Activated CD4-positive, CD25-positive, alpha-beta regulatory T cell (primary cell): ENCODE measurements at regions not wholly inside any gene's neighbourhood (a gene's known extent, or its start where the extent isn't known, plus 50 kb on each side); places are given as distances from the start of the nearest gene placed in this dataset.
A peak's percentile ranks its signal among the peaks of the same experiment; 100 is the strongest.

Source experiments
- DNase-seq, 4 experiments: peaks; one replicate each; lab custom pipeline; 2025; lab: John Stamatoyannopoulos, UW

DNA sequence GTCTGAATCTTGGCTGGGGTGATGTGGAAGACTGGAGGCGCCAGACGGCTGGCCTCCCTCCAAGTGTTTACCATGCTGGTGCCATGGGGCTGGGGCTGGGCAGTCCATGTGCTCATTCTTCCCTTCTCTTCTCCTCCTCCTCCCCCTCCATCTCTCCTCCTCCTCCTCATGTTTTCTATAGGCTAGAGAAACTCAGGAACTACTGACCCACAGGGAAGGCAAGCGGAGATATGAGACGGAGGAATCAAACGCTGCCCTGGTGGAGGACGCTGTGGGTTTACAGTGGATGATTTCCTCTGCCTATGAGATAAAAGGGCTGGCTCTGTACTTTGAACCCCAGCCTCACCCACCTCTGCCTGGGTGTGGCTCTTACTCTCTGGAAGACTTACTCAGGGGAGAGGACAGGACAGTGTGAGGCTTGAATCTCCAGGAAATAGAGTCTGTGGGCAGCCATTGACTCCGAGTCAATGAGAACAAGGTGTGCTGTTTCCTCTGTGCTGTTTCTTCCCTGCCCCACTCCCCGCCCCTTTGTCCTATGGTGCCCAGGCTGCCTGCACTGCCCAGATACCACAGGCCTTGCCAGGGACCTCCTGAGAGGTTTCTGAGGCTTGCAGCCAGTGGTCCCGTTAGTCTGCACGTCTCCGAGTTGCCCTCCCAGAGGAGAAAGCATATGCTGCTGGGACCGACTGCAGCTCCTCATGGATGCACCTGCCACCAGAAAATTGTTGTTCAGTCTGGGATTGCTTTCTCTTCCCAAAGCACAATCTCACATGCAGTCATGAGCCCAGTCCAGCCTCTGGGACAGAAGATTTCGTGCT lies 132.6 kb upstream of the ARHGAP5 start:
- no peak for DNase-seq

DNA sequence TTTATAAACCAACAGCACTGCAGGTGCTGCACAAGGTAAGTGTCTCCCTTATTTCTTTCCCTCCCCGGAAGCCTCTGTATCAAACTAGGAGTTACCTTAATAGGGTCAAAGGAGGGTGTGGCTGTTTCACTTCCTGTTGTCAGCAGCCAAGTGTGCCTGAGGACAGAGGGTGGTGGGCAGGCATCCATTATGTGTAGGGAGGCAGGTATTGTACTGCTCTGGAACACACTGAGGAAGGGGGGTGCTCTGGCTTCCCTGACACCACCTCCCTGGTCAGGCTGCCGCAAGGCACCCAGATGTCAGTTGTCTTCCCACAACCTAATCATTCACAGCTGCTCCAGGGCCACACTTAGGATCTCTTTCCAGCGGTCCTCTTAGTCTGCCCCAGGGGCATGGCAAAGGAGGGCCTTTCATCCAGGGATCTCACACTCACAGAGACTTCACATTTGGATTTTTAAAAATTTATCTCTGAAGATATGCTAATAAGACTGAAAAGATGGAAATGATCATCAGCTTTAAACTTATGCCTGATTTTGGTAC lies 132.0 kb upstream of the ARHGAP5 start:
- DNase-seq = peak in 1 of 4 experiments; percentile 6

DNA sequence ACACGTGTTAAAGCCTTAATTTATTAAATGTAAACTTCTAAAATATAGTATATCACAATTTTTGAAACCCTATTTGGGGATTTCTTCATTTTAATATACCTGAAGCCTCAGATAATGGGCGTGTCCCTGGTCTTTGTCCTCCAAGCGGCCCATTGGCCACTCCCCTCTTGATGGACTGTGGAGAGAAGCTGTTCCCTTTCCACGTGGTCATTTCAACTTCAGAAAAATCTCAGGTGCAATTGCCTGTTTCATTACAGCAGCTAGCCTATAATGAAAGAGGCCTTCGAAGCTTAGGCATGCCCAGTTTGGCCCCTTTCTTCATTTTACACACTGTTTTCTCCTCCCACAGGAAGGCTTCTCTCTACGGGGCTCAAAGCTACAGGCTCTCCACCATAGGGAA lies 131.4 kb upstream of the ARHGAP5 start:
- DNase-seq = no peak

DNA sequence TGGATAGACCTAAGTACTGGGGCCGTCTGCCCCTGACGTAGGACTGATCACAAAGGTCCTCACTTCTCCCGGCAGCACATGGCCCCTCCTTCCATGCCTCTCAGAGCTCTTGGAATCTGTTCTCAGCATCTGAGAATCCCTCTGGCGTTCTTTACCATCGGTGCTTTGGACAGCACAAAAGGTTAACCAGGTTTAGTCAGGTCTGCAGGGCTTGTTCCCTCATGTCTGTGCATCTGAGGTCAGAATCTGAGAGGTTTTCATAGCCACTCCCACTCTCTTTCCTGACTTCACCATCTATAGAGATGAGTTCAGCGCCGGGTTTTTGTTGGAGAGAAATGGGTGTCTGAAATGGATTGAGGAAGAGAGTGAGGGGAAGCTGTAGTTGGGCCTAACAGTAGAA lies 130.0 kb upstream of the ARHGAP5 start:
- no peak for DNase-seq

DNA sequence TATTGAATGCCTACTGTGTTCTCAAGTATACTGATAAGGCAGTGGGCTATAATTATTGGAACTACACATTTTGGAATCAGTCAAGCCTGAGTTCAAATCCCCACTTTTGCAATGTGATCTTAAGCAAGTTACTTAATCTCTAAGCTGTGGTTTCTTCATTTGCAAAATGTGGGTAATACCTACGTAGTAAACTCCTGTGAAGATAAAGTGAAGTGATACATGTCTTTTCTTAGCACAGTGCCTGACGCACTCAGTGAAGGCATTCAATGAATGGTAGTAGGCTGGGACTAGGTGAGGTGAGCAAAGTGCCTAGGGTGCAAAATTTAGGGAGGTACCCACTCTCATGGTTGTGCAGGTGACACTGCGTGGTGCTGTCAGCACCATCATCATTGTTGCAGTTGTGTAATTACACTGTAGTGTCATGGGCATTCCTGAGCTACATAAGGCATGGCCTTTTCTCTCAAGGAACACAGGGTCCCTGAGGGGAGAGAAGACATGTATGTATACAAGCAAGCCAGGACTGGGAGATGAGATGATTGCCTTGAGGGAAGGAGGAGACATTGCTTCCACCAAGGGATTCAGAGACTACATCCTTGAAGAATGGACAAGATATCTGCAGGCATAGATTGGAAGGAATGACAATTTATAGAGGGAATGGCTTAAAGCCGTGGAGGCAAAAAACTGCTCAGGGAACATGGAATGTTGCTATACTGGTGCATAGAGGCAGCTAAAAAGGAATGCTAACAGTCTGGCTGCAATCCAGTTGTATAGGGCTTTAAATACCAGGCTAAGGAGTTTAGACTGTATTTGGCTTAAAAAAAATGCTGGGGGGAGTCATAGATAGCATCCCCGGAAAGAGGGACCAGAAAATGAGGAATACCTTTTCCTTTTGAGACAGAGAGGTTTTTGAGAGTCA lies 129.2 kb upstream of the ARHGAP5 start:
- no peak for DNase-seq

DNA sequence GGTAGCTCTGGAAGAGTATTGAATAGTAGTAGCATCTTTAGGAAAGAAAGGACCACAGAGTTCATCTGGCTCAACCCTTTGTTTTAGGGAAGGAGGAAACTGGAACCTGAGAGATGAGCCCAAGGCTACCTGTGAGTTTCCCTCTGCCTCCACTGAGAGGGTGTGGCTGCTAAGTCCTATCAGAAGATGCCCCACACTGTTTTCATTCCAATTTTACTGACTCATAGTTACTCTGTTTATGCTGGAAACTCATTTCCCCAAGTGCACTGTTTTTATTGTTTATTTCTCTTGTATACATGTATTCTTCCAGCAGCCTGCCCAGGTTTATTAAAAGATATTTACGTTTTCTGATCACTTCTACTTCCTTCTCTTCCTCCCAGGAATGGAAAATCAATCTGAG lies 127.4 kb upstream of the ARHGAP5 start:
- no peak for DNase-seq

DNA sequence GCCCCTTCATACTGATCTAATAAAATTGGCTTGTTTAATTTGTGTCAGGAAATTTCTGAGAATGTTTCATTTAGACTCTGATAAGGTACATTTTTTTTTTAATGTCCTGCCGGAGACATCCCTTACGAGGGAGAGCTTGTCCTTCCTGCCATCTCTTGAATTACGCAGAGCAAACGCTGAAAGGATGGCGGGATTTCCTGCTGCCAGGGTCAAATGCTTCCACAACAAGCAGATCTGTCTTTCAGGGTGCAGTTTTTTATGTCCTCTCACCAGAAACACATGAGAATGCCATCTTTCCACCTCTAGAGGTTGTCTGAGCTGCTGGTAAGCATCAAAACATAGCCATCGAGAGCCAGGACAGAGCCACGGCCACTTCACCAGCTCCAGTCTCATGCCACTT lies 126.8 kb upstream of the ARHGAP5 start:
- DNase-seq = no peak

DNA sequence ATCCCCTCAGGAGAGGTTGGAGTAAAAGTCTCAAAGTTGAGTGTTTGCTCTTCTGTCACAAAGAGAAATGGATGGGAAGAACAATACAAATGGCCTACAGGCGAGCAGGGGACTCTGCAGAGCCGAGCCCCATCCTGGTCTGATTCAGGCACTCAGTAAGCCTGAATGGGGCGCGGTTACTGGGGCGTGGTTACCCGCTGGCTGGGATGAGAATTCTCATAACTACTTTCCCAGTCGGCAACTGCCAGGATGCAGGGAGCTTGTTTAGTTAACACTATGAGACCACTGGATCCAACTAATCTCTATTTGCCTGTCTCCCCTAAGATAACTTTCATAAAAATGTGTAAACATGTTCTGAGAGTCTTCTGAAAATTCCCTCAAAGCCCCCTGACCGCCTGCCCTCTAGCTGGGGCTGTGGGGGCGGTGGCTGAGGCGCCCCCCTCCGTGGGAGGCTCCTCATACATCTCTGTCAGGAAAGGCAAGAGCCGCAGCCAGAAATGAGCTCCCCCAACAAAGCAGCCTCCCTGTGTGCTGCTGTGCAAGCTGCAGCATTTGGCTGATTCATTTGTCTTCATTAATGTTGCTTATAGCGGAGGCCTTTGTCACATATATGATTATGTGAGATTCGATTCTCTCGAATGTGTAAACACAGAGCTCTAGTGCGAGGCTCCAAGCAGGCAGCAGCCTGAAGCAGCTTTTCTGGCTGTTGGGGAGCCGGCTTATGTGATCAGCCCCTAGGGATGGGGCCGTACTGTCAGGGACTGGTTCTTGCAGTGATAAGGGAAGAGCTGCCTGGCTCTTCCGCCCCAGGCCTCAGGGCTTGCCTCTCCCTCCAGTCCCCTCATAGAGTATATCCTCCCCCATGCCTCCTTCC lies 126.1 kb upstream of the ARHGAP5 start:
- no peak for DNase-seq

DNA sequence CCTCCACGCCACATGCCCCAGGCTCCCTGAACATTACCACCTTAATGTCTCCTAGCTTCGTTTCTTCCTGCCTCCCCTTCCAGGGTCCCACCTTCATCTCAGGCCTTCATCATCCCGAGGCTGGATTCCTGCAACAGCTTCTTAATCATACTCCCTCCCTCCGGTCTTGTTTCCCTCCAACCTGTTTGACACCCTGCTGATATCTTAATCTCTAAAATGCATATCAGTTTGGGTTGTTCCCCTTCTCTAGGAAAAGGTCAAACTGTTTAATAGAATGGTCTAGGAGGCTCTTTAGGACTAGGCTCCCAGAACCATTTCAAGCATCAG lies 125.5 kb upstream of the ARHGAP5 start:
- no peak for DNase-seq

DNA sequence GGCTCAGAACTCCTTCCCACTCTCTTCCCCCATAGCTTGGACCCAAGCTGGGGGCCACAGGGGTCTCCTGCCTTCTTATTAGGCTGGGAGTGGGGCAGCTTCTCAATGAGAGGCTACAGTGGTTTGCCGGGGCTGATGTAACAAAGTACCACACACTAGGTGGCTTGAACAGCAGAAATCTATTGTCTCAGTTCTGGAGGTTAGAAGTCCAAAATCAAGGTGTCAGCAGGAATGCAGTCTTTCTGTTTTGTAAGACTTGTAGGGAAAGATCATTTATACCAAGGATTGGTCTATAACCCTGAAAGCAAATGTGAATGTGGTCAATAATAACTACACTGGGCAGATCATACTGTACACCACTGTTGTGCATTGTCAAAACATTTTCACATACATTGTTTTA lies 124.5 kb upstream of the ARHGAP5 start:
- no peak for DNase-seq

DNA sequence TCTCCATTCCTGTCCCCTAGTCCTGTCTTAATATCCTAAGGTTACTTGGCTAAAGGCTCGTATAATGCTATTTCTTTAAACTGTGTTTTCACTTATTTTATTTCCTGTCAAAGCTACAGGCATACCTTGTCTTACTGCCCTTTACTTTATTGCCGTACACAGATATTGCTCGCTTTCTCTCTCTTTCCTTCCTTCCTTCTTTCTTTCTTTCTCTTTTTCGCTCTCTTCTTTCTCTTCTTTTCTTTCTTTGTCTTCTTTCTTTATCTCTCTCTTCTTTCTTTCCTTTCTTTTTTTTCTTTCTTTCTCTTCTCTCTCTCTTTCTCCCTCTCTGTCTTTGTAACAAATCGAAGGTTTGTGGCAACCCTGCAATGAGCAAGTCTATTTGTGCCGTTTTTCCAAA lies 123.9 kb upstream of the ARHGAP5 start:
- no peak for DNase-seq

DNA sequence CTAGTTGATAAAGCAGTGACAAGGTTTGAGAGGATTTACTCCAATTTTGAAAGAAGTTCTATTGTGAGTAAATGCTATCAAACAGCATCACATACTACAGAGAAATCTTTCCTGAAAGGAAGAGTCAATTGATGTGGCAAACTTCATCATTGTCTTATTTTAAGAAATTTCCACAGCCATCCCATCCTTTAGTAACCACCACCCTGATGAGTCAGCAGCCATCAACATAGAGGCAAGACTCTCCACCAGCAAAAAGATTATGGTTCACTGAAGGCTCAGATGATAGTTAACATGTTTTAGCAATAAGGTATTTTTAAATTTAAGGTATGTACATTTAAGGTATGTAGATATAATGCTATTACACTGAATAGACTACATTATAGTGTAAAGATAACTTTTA lies 122.1 kb upstream of the ARHGAP5 start:
- DNase-seq = no peak

DNA sequence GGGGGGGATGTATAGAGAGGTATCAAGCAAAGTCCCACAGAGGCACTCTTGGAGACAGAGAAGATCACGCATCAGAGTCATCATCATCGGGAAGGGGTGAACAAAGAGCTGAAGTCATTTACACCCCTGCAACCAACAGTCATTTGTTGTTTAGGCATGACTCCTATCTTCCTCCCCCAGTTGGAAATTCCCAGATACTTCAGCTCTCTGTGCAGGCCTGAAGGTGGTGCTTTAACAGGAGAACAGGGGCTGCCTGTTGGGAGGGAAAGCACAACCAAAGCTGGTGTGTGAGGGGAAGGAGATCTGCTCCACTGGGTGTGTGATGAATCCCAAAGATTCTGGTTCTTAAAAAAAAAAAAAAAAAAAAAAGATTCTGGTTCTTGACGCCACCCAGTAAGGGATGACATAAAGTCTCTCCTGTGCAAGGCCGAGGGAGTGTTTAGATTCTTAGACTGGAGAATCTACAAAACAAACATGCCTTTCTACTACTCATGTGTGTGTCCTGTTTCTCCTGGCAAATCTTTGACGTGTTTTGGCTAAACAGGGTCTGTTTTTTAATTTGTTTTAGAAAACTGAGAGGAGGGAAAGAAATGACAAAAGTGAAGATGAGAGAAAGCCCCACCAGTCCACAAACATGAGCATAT lies 121.0 kb upstream of the ARHGAP5 start:
- DNase-seq = no peak

DNA sequence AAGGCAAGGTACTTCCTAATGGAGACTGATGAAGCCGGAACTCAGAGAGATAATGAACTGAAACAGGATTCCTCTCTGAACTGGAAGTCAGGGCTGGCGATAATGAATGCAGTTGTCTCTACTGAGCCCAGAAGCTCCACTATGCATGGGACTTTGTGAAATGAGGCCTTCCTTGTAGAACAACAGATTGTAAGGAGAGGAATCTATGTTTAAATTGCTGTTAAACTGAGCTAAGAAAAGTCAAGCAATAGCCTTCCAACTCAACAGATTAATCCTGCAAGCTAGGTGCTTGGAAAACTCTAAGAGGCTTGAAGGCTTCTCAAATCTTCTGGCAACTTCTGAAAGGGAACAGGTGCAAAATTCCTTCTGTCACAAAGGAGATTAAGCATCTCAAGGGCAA lies 119.5 kb upstream of the ARHGAP5 start:
- no peak for DNase-seq

DNA sequence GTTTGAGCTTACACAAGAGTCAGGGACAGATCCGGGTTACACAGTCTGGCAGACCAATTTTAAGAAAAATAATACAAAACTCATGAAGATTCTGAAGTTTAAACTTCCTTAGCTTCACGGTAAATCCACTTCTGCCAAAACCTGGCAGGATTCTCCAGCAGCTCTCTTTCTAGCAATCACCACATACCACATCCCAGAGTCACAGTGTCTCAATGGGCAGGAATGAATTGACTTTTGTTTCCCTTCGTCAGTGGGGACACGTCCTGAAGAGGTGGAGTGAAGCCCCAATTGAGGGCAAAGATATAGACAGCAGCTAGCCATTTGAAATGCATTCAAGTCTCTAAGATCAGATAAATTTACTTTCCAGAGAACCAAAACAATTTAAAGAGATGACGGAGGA lies 117.1 kb upstream of the ARHGAP5 start:
- no peak for DNase-seq

DNA sequence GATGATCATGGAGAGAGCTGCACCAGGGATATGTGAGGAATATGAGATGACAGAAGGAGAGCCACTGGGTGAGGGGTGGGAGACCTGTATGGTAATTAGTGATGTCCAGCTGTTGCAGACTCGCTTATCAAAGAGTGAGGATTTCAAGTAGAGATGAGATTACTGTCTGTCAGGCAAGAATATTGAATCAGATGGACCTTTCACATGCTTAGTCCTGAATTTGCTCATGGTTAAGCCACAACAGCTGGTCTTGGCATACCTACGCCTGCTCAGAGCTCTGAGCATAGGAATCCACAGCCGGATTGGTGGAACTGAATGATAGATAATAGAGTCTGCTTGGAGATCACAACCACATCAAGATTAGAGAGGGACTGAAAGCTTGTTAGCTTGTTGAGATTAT lies 115.2 kb upstream of the ARHGAP5 start:
- DNase-seq = no peak

DNA sequence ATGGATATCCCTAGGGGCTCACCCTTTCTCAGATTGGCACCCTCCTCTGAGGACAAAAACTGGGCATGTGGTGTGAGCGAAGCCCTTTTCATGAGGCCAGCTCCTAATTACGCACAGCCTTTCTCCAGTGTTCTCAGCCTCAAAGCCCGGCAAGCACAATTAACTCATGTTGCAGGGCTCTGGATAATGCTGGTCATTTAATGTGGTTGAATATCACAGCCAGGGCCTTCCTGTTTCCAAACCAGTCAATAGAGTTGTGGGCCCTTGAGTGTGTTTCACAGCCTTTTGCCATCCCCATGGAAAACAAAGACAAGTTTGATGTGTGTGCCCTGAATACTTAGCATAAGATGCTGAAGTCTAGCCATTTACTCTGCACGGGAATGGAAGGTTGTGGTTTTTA lies 114.2 kb upstream of the ARHGAP5 start:
- DNase-seq = no peak

DNA sequence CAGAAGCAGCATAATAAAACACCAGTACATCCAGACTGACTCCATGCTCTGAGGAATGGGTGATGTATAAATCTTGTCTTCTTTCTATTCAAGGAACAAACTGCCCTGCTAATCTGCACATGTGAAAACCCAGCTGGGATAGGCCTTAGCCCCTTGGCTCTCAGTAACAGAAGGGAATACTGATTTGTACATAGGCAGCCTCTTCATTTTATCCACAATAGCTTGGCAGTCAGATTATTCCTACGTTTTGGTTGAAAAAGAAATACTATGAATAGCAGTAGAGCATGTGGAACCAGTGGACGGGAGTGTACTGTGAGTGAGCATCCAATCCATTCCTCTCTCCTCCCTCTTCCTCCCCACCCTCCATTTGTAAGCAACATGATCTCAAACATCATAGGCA lies 113.5 kb upstream of the ARHGAP5 start:
- no peak for DNase-seq

DNA sequence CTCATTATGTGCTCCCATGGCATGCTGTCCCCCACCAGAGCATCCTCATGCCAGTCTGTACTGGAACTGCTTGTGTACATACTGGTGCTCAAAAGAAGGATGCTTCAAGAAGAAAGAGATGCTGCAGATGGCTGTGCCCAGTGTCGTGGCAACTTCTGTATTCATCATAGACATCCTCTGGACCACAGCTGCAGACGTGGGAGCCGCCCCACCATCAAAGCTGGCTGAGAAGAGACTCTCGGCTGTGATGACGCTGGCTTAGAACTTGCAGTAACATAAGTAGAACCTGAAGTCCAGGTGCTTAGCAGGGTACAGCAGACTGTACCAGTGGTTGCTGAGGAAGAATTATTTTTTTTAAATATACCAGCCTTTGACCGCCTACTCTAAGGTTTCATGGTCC lies 112.6 kb upstream of the ARHGAP5 start:
- DNase-seq = no peak

DNA sequence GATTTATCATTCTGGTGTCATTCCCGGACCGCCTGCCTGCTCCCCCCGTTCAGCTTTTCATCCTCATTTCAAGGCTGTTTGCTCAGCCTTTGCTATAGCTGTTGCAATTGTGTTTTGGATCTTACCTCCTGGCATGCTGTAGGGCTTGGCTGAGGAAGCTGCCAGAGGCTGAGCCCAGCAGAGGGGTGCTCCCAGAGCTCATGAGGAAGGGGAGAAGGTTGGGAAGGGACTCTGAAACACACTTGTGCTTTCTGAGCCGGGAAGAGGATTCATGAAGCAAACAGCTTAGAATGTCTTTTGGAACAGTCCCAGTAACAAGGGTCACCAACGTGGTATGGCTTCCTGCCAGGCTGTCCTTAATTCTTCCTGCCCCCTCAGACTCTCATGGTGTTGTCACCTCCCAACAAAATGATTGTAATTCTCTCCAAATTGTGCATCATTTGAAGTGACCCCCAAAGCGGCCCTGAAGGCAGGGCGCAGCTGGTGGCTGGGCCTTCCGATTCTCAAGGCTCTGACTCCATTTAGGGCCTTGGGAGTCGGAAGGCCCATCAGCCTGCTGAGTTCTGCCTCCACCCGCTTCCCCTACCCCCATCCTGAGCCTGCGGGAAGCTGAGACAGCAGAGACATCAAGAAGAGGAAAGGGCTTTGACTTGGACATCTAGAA lies 111.9 kb upstream of the ARHGAP5 start:
- no peak for DNase-seq
